B cell (primary cell): ENCODE measurements at regions not wholly inside any gene's neighbourhood (a gene's known extent, or its start where the extent isn't known, plus 50 kb on each side); places are given as distances from the start of the nearest gene placed in this dataset.

Source experiments
- ATAC-seq: fragments of 200-7000 bp; cut with Tn5 transposase; one replicate; pipeline ENCODE4 v1.10.0; 2021; ENCODE audit warnings: low read depth, mild to moderate bottlenecking, moderate number of reproducible peaks, moderate library complexity
- CTCF ChIA-PET: fragments of 350-600 bp; sonication (Branson Sonifier 250); formaldehyde crosslinking; loops from one replicate; lab custom pipeline; 2021; ENCODE audit warnings: antibody characterized with exemption, inconsistent platforms; lab: Charles Lee
- POLR2A ChIA-PET: fragments of 350-600 bp; sonication (Branson Sonifier 250); formaldehyde crosslinking; loops from one replicate; lab custom pipeline; 2021; ENCODE audit warnings: antibody characterized with exemption; lab: Charles Lee
- DNase-seq: peaks from one replicate; pipeline ENCODE4 v3.0.0; 2013
- H2AFZ ChIP-seq: 2 replicates; pipeline ENCODE4 v1.6.1; 2012; ENCODE audit warnings: mild to moderate bottlenecking, low read depth, low read length; ENCODE audit not compliant: insufficient read depth, poor library complexity, severe bottlenecking
- H3K27ac ChIP-seq, 2 donors: 1 replicate in 1 of 2; 2 replicates in 1 of 2; pipeline ENCODE4 v1.5.1; 2012 to 2013; ENCODE audit warnings: low read length in 2 of 2, mild to moderate bottlenecking in 2 of 2, moderate library complexity in 1 of 2
- H3K27me3 ChIP-seq, 4 experiments: fragments of 200-600 bp in 1 of 4; sonication (generic) in 1 of 4; replicated peaks in 1 of 4; 1 replicate in 2 of 4; 2 replicates in 2 of 4; pipeline versions ENCODE4 v1.6.1 to v1.7.0; 2013 to 2016; ENCODE audit warnings: low read length in 3 of 4, mild to moderate bottlenecking in 2 of 4, mixed read lengths in 1 of 4, moderate library complexity in 1 of 4; ENCODE audit not compliant: insufficient read depth in 4 of 4, control insufficient read depth in 3 of 4; ENCODE audit errors: control extremely low read depth in 1 of 4
- H3K36me3 ChIP-seq, 2 experiments: replicated peaks in 1 of 2; 1 replicate in 1 of 2; 2 replicates in 1 of 2; pipeline versions ENCODE4 v1.6.1 to v1.7.1; 2013; ENCODE audit warnings: low read length in 1 of 2; ENCODE audit not compliant: insufficient read depth in 2 of 2, control insufficient read depth in 1 of 2; ENCODE audit errors: control extremely low read depth in 1 of 2, extremely low read depth in 1 of 2
- H3K4me1 ChIP-seq, 2 donors: fragments of 200-600 bp in 1 of 2; sonication (generic) in 1 of 2; 1 replicate in 1 of 2; 2 replicates in 1 of 2; pipeline versions ENCODE4 v1.5.1 to v1.6.1; 2013 to 2017; ENCODE audit warnings: low read length in 2 of 2; ENCODE audit not compliant: control insufficient read depth in 2 of 2, insufficient read depth in 2 of 2
- H3K4me2 ChIP-seq: replicated peaks from 2 replicates; pipeline ENCODE3; 2012; ENCODE audit warnings: mild to moderate bottlenecking, low read depth, low read length; ENCODE audit not compliant: poor library complexity, severe bottlenecking
- H3K4me3 ChIP-seq, 5 experiments: fragments of 200-600 bp in 1 of 5; sonication (generic) in 1 of 5; 1 replicate in 3 of 5; 2 replicates in 2 of 5; pipeline versions ENCODE4 v1.5.1 to v1.7.0; 2011 to 2016; ENCODE audit warnings: low read length in 4 of 5, mild to moderate bottlenecking in 4 of 5, low read depth in 2 of 5, control low read depth in 1 of 5, moderate library complexity in 1 of 5; ENCODE audit not compliant: insufficient read depth in 1 of 5; ENCODE audit errors: control extremely low read depth in 1 of 5, extremely low read depth in 1 of 5
- H3K79me2 ChIP-seq: fragments of 200-600 bp; sonication (generic); one replicate; pipeline ENCODE4 v1.6.0; 2016; ENCODE audit warnings: low read length; ENCODE audit not compliant: control insufficient read depth, insufficient read depth
- H3K9ac ChIP-seq: fragments of 200-600 bp; sonication (generic); 2 replicates; pipeline ENCODE4 v1.6.1; 2017; ENCODE audit warnings: mild to moderate bottlenecking, low read length, moderate library complexity
- H3K9me3 ChIP-seq, 3 donors: one replicate each; pipeline versions ENCODE4 v1.6.1 to v1.7.1; 2013; ENCODE audit warnings: low read length in 2 of 3; ENCODE audit not compliant: control insufficient read depth in 2 of 3, insufficient read depth in 1 of 3; ENCODE audit errors: control extremely low read depth in 1 of 3
- H4K20me1 ChIP-seq: 2 replicates; pipeline ENCODE4 v1.6.0; 2012; ENCODE audit warnings: mild to moderate bottlenecking, low read length; ENCODE audit not compliant: insufficient read depth, control insufficient read depth, poor library complexity, severe bottlenecking
- H3K27ac Mint-ChIP-seq: one replicate; pipeline ENCODE4 v1.8.0; 2021; ENCODE audit warnings: mixed read lengths
- H3K27me3 Mint-ChIP-seq: one replicate; pipeline ENCODE4 v1.8.0; 2021; ENCODE audit warnings: mixed read lengths
- H3K4me1 Mint-ChIP-seq: one replicate; pipeline ENCODE4 v1.8.0; 2021; ENCODE audit warnings: mixed read lengths
- H3K4me3 Mint-ChIP-seq: one replicate; pipeline ENCODE4 v1.8.0; 2021; ENCODE audit warnings: mixed read lengths
- H3K9me3 Mint-ChIP-seq: one replicate; pipeline ENCODE4 v1.8.0; 2022; ENCODE audit warnings: mixed read lengths; ENCODE audit not compliant: insufficient read depth
- CTCF ChIP-seq: fragments of 200-600 bp; IDR thresholded peaks from one replicate; pipeline ENCODE4 v1.8.0; 2022; ENCODE audit warnings: antibody characterized with exemption, mild to moderate bottlenecking
- EZH2 ChIP-seq: IDR thresholded peaks from 2 replicates; pipeline ENCODE4 v1.6.1; 2012; ENCODE audit warnings: borderline replicate concordance, low read depth, mild to moderate bottlenecking, moderate library complexity, low read length; ENCODE audit not compliant: insufficient read depth, poor library complexity, severe bottlenecking
- WGBS: methylation state at CpG from one replicate; pipeline ENCODE4 v1.1.5; 2013; ENCODE audit warnings: missing lambda C conversion rate; ENCODE audit not compliant: insufficient coverage; 5-methylcytosine and 5-hydroxymethylcytosine counted together
- intact Hi-C: fragments of 100-400 bp; cut with micrococcal nuclease; formaldehyde crosslinking; loops from one replicate; pipeline ENCODE4 v1.10.0; 2022

- Histone ChIP-seq H3K9me3 (peaks cover 0 to 3% (median 1%) of the 10 kb centered on the region in 3 donors), H3K4me1 (no peaks in the 10 kb centered on the region), H3K36me3 (no peaks in the 10 kb centered on the region), H4K20me1 (no peaks in the 10 kb centered on the region), H3K4me3 (no peak overlapping the region), H3K79me2 (no peaks in the 10 kb centered on the region), H3K4me2 (no peak overlapping the region), H3K9ac (no peak overlapping the region), H3K27ac (no peak overlapping the region), H3K27me3 (no peaks in the 10 kb centered on the region), H2AFZ (no peak overlapping the region)
- no peak overlapping the region for H3K4me3 Mint-ChIP-seq
- WGBS: no CpG with 5 or more reads among the region's 1 CpG
- H3K27ac Mint-ChIP-seq: no peak overlapping the region
- ChIA-PET POLR2A (no interaction called here), CTCF (no interaction called here)
- no peaks in the 10 kb centered on the region for H3K9me3 Mint-ChIP-seq
- ATAC-seq: no peak
- intact Hi-C loops: no loop called here
- H3K4me1 Mint-ChIP-seq: no peaks in the 10 kb centered on the region
- no peaks in the 10 kb centered on the region for H3K27me3 Mint-ChIP-seq
- TF ChIP-seq CTCF: no peak
- no peak for TF ChIP-seq EZH2
- DNase-seq: no peak
Observed at GRCh38 chr3:1552831-1553230, 460.0 kb downstream of the CNTN6 start.

GRCh38 chr3:1561427-1561826 is 468.6 kb downstream of the CNTN6 start:
- Mint-ChIP-seq H3K4me1 (no peaks in the 10 kb centered on the region), H3K9me3 (no peaks in the 10 kb centered on the region), H3K27ac (no peak overlapping the region), H3K4me3 (no peak overlapping the region), H3K27me3 (no peaks in the 10 kb centered on the region)
- 75% methylated on average over 1 of the region's 3 CpGs for WGBS
- Histone ChIP-seq H3K27me3 (no peaks in the 10 kb centered on the region), H3K4me3 (no peak overlapping the region), H3K4me2 (no peak overlapping the region), H3K9me3 (peaks cover 0 to 2% (median 0%) of the 10 kb centered on the region in 3 donors), H3K36me3 (no peaks in the 10 kb centered on the region), H4K20me1 (no peaks in the 10 kb centered on the region), H3K4me1 (no peaks in the 10 kb centered on the region), H3K9ac (no peak overlapping the region), H2AFZ (no peak overlapping the region), H3K79me2 (no peaks in the 10 kb centered on the region), H3K27ac (no peak overlapping the region)
- intact Hi-C loops: no loop called here
- POLR2A ChIA-PET: no interaction called here
- CTCF ChIA-PET: no interaction called here
- TF ChIP-seq CTCF: no peak
- TF ChIP-seq EZH2: no peak
- ATAC-seq (no peak), DNase-seq (no peak)
